ENCODE measurements at regions not wholly inside any gene's neighbourhood (a gene's known extent, or its start where the extent isn't known, plus 50 kb on each side); places are given as distances from the start of the nearest gene placed in this dataset.

GRCh38 chr12:85489194-85489593 lies 209.2 kb downstream of the ALX1 start:
- Histone ChIP-seq H3K4me3 (no peak overlapping the region), H3K27ac (no peak overlapping the region)

GRCh38 chr12:85504164-85504563 lies 224.1 kb downstream of the ALX1 start:
- H3K27ac ChIP-seq = no peak overlapping the region

GRCh38 chr12:85504624-85505023 lies 224.6 kb downstream of the ALX1 start:
- H3K4me3 ChIP-seq = no peak overlapping the region

More at GRCh38 chr12:85504164-85504563, 224.1 kb downstream of the ALX1 start:
- no peak overlapping the region for H3K4me3 ChIP-seq

GRCh38 chr12:85507456-85507855 lies 227.4 kb downstream of the ALX1 start:
- Histone ChIP-seq H3K27ac (no peak overlapping the region), H3K4me3 (no peak overlapping the region)

More at GRCh38 chr12:85504624-85505023, 224.6 kb downstream of the ALX1 start:
- no peak overlapping the region for H3K27ac ChIP-seq

GRCh38 chr12:85509081-85509856 lies 229.2 kb downstream of the ALX1 start:
- no peak overlapping the region for H3K4me3 ChIP-seq
- H3K27ac ChIP-seq = no peak overlapping the region

- H3K4me3 ChIP-seq = no peak overlapping the region
- no peak overlapping the region for H3K27ac ChIP-seq
These were observed 229.8 kb downstream of the ALX1 start for GRCh38 chr12:85509857-85510256.

- Histone ChIP-seq H3K27ac (no peak overlapping the region), H3K4me3 (no peak overlapping the region)
These were observed 236.0 kb downstream of the ALX1 start for GRCh38 chr12:85516039-85516438.

GRCh38 chr12:85516667-85517325 lies 236.8 kb downstream of the ALX1 start:
- no peak overlapping the region for H3K27ac ChIP-seq
- H3K4me3 ChIP-seq = no peak overlapping the region

GRCh38 chr12:85519163-85519562 lies 239.1 kb downstream of the ALX1 start:
- Histone ChIP-seq H3K4me3 (no peak overlapping the region), H3K27ac (no peak overlapping the region)

GRCh38 chr12:85523197-85523596 lies 243.2 kb downstream of the ALX1 start:
- no peak overlapping the region for H3K27ac ChIP-seq
- no peak overlapping the region for H3K4me3 ChIP-seq

GRCh38 chr12:85527192-85527591 lies 247.2 kb downstream of the ALX1 start:
- Histone ChIP-seq H3K4me3 (no peak overlapping the region), H3K27ac (no peak overlapping the region)

- H3K4me3 ChIP-seq = no peak overlapping the region
These were observed 249.9 kb downstream of the ALX1 start for GRCh38 chr12:85529896-85530295.

GRCh38 chr12:85530456-85530855 lies 250.4 kb downstream of the ALX1 start:
- no peak overlapping the region for H3K4me3 ChIP-seq
- H3K27ac ChIP-seq = no peak overlapping the region

More at GRCh38 chr12:85529896-85530295, 249.9 kb downstream of the ALX1 start:
- H3K27ac ChIP-seq = no peak overlapping the region

- Histone ChIP-seq H3K4me3 (no peak overlapping the region), H3K27ac (no peak overlapping the region)
These were observed 251.3 kb downstream of the ALX1 start for GRCh38 chr12:85531341-85531740.

GRCh38 chr12:85549640-85550039 lies 269.6 kb downstream of the ALX1 start:
- Histone ChIP-seq H3K4me3 (no peak overlapping the region), H3K27ac (no peak overlapping the region)

- H3K4me3 ChIP-seq = no peak overlapping the region
- no peak overlapping the region for H3K27ac ChIP-seq
These were observed 270.9 kb downstream of the ALX1 start for GRCh38 chr12:85550924-85551323.

GRCh38 chr12:85552461-85552860 lies 272.4 kb downstream of the ALX1 start:
- no peak overlapping the region for H3K27ac ChIP-seq

GRCh38 chr12:85557850-85558249 lies 277.8 kb downstream of the ALX1 start:
- H3K27ac ChIP-seq = no peak overlapping the region
- no peak overlapping the region for H3K4me3 ChIP-seq

More at GRCh38 chr12:85552461-85552860, 272.4 kb downstream of the ALX1 start:
- no peak overlapping the region for H3K4me3 ChIP-seq

GRCh38 chr12:85558684-85559083 lies 277.5 kb downstream of the RASSF9 start:
- H3K4me3 ChIP-seq = no peak overlapping the region
- no peak overlapping the region for H3K27ac ChIP-seq

GRCh38 chr12:85559127-85559526 lies 277.1 kb downstream of the RASSF9 start:
- Histone ChIP-seq H3K4me3 (no peak overlapping the region), H3K27ac (no peak overlapping the region)

- Histone ChIP-seq H3K27ac (no peak overlapping the region), H3K4me3 (no peak overlapping the region)
These were observed 276.7 kb downstream of the RASSF9 start for GRCh38 chr12:85559536-85559935.

Measured in skin epidermis (tissue), 12 donors.